GM18505 (cell line): ENCODE measurements at regions not wholly inside any gene's neighbourhood (a gene's known extent, or its start where the extent isn't known, plus 50 kb on each side); places are given as distances from the start of the nearest gene placed in this dataset.

ENCODE experiments used
- ATAC-seq: cut with Tn5 transposase; IDR thresholded peaks from one replicate; pipeline ENCODE4 v1.9.1; 2021; ENCODE audit not compliant: unreplicated experiment
- POLR2A ChIP-seq: IDR thresholded peaks from 4 replicates; pipeline ENCODE4 v1.6.1; 2011; ENCODE audit warnings: borderline replicate concordance; ENCODE audit not compliant: insufficient read depth, insufficient read length; ENCODE audit errors: extremely low read depth

GRCh38 chr2:30310371-30310770 lies 79.0 kb downstream of the LBH start:
- no peak for ATAC-seq
- TF ChIP-seq POLR2A, result no peak

GRCh38 chr2:30310955-30311354 lies 79.6 kb downstream of the LBH start:
- ATAC-seq, result no peak
- TF ChIP-seq POLR2A, result no peak

GRCh38 chr2:30311711-30312110 lies 80.4 kb downstream of the LBH start:
- ATAC-seq, result no peak
- no peak for TF ChIP-seq POLR2A

- ATAC-seq, result no peak
- no peak for TF ChIP-seq POLR2A
These were observed 81.6 kb downstream of the LBH start for GRCh38 chr2:30312916-30313315.

GRCh38 chr2:30314981-30315380 lies 83.6 kb downstream of the LBH start:
- ATAC-seq, result no peak

GRCh38 chr2:30315391-30316063 lies 84.2 kb downstream of the LBH start:
- no peak for TF ChIP-seq POLR2A
- ATAC-seq, result no peak

More at GRCh38 chr2:30314981-30315380, 83.6 kb downstream of the LBH start:
- TF ChIP-seq POLR2A, result no peak

GRCh38 chr2:30316408-30316807 lies 85.1 kb downstream of the LBH start:
- no peak for ATAC-seq
- no peak for TF ChIP-seq POLR2A

- ATAC-seq, result no peak
- no peak for TF ChIP-seq POLR2A
These were observed 87.9 kb downstream of the LBH start for GRCh38 chr2:30318987-30319782.

GRCh38 chr2:30321466-30321865 lies 90.1 kb downstream of the LBH start:
- no peak for TF ChIP-seq POLR2A
- ATAC-seq, result no peak

GRCh38 chr2:30323499-30323898 lies 92.2 kb downstream of the LBH start:
- no peak for TF ChIP-seq POLR2A
- no peak for ATAC-seq

GRCh38 chr2:30324245-30324908 lies 93.0 kb downstream of the LBH start:
- ATAC-seq, result no peak
- no peak for TF ChIP-seq POLR2A

GRCh38 chr2:30325600-30326328 lies 94.4 kb downstream of the LBH start:
- no peak for ATAC-seq
- no peak for TF ChIP-seq POLR2A

GRCh38 chr2:30326497-30326896 lies 95.2 kb downstream of the LBH start:
- ATAC-seq, result no peak
- no peak for TF ChIP-seq POLR2A
